NCI-H128 (cell line): ENCODE measurements at regions not wholly inside any gene's neighbourhood (a gene's known extent, or its start where the extent isn't known, plus 50 kb on each side); places are given as distances from the start of the nearest gene placed in this dataset.

Experiments used
- DNase-seq: peaks from one replicate; lab custom pipeline; 2025; ENCODE audit not compliant: unreplicated experiment; lab: John Stamatoyannopoulos, UW

DNA sequence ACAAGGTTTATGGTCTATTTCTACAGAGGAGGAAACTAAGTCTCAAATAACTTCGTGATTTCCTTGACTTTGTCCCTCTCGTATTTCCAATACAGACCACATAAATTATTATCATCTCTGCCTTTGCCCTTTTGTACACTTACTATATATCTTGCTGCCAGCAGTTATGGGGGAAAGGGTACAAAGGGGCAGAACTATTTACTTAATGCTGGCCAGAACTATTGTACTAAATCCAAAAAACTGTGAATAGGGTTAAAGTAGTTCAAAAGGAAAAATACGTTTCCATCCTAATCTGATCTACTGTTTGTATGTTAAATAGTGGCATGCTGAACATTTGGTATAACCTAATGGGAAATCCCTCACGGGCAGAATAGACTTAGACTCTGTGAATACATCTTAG lies 537.3 kb upstream of the SEMA6D start:
- DNase-seq: no peak

DNA sequence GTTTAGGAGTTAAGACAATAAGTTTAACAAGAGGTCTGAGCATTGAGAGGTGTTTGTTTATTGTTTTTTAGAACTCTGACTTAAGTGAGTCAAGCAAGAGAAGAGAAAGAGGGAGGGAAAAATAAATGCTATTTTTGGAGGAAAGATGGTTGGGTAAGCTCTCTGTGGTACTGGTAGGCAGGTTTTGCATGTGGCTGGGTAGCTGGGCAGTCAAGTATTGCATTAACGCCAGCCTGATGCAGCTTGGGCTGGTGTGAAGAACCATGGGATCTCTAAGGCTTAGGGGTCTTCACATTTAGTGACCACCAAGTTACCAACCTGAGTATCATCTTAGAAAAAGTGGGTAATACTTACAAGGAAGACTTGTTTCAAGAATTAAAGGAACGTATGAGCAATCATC lies 534.5 kb upstream of the SEMA6D start:
- DNase-seq: no peak

DNA sequence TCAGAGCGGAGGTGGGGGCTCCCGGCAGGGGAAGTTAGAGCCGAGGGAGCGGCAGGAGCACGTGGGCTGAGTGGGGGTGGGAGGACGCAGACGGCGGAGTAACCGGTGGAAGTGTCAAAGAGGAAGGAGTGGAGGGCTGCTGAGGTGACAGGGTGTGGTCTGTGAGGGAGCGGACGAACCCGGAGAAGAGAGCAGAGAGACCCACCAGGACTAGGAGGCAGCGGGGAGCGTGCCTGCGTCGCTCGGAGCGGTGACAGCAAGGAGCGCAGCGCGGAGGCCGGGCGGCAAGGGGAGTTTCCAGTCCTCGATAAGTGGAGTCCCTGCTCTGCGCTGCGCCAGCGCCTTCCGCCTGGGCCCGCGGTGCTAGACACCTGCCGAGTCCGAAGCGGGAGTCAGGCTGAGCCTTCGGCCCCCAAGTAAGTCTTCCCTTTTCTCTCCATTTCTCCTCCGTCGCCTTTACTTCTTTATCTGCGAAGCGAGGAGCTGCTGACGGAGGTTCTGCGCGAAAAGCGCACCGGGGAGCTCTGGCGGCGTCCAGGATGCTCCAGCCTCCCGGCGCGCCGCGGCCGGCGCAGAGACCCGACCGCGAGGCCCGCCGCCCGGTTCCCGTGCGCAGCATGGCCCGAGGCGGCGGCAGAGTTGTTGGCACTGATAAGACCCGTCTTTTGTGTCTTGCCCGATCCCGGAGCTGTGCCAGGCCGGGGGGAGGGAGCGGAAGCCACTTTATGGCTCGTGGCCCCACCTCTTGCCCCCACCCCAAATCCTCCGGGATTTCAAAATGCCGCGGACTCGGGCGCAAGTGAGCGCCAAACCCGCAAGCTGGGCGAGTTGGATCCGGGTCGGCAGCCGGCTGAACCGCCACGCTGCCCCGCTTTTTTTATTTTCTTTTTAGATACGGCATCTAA lies 533.0 kb upstream of the SEMA6D start:
- no peak for DNase-seq

DNA sequence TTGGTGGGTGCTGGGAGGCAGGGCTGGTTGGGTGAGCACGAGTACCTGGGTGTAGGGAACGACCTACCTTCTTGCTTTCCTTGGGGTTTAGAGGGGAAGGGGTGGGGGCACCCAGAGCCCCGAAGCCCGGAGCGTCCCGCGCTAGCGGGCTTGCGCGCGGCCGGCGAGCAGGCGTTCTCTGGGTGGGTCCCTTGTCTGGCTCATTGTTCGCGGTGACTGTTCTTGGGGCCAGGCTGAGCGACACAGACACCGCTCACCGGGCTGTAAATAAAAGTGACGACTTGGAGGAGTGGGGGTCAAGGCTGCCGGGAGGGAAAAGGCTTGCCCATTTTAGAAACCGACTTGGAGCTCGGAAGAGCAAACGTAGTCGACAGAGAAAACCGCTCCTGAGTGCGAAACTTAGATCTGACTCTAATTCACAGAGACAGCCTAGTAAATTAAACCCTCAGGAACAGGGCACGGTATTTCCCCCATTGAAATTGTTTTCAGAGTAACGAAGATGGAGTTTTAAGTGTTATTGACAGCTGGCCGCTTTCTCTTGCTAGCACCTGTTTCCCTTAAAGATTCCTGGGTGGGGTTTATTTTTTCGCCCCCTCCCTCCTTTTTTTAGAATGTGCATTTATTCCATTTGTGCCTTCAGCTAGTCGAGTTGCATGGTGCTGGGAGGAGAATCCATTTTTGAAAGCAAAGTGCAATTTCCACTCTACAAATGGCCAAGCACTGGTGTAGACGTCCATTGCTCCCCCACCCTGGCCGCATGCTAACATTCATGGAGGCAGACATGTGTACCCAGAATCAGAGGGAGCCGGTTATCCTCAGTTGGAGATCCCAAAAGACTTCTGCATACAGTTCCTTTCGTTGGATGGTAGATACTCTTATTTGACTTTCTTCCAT lies 532.1 kb upstream of the SEMA6D start:
- DNase-seq: no peak

DNA sequence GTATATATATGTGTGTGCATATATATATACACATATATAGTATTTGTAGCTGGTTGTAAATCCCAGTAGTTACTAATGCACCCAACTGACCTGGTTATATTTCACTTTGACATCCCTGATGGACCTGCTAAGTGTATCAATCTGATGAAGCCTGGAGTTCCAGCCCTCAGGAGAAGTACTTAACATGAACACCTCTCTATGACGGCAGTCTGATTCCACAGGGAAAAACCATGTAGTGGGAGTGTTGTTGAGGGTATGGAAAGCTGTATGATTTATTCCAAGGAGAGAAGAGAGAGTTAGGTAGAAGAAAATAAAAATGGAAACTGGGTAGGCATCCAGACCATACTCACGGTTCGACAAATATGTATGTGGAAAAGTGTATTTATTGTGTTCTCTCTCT lies 531.2 kb upstream of the SEMA6D start:
- DNase-seq: no peak

DNA sequence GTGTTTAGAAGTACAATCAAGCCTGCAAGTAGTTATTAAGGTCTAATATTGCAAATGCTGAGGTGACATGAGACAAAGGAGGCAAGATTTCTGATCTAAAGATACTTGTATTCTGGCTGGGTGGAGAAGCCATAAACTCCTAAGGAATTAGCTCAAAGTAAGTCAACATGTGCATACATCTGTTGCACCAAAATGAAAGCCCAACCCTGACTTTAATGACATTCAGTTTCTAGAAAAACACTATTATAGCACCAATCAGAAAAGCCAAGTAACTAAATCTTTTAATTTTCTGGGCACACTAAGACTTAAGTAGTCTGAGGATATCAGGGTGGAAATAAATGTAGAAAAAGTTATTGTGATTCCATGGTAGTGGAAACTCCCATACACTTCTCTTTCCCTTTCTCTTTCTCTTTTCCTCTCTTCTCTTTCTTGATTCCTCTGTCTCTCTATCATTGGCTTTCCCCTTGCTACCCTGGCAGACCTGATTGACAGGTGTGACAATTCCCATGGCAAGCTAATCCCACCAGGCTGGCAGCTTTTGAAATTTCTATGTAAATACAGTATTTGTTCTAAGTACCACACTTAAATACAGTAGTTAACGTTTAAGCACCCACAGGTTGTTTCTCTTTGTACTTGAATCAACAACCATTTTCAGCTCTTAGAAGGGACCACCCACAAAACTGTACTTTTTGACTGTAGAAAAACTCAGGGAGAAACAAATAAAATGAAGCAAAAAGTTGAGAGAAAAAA lies 528.4 kb upstream of the SEMA6D start:
- DNase-seq: no peak

DNA sequence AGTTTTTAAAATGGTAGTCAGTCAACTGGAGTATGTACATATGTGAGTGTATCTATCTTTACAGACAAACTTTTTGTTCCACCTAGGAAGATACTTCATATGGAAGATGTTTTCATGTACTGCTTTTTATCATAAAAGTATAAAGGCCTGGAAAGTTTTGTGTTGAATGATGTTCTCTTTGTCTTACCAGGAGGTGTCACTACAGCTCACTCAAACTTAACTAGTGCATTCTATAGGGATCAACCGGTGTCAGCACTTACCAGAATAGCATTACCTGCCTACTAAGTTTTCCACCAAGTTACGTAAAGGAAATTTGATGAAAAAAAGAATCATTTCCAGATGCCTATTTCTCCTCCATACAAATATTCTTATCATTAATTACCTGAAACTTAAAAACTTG lies 522.6 kb upstream of the SEMA6D start:
- no peak for DNase-seq

DNA sequence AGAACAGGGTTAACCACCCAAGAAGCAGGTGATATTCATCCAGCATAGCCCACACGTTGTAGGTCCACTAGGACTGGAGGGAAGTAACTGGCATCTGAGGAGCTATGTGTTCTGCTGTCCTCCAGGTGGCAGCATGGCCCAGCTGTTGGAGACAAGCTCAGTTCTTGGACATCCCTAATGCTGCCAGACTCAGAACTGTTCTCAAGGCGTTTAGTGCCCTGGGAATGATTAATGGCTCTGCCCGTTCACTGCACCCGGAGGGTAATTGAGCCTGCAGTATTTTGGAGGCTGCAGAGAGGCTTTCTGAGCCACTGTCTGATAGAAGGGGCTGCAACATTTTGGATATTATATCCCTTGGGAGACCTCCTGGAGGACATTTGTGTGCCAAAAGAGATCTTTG lies 521.3 kb upstream of the SEMA6D start:
- DNase-seq: peak; percentile 64

DNA sequence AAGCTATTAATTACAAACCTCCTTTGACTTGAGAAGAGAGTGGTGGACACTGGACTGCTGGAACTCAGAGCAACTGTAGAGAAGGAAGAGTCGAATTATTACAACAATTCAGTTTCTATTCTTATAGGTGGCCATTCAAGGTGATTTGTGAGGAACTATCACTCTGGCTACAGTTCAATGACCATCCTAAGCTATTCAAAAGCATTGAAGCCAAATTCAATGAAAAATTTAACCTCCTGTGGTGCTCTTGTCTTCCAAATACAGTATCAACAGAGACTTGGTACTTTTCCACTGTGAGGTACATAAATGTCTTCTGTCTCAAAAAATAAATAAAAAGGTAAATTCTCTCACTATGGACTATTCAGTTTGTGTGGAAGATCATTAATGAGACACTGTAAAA lies 513.3 kb upstream of the SEMA6D start:
- DNase-seq: no peak

DNA sequence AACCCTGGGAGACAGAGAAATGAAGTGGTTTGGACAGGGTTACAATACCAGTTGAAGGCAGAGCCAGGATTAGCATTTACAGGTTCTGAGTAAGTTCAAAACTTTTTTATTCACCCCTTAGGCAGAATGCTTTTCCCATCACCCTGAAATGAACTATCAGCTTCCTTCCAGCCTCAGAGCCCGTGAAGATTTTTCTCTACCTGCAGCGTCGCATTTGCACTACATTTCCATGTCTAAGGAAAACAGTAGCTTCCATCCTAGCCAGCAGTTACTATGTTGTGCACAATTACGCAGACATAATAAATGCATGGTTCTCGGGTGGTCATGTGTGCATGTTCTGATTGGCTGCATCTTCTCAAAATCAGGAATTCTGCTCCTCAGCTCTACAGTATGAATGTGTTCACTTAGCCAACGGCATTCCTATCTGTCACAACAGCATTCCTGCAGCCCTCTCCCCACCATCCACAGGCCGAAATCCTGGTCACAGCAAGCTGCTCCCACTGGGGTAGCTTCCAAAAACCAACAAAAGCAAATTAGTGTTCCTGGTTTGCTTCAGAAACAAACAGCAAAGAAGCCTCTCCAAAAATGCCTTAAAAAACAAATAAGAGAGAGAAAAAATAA lies 510.8 kb upstream of the SEMA6D start:
- no peak for DNase-seq

DNA sequence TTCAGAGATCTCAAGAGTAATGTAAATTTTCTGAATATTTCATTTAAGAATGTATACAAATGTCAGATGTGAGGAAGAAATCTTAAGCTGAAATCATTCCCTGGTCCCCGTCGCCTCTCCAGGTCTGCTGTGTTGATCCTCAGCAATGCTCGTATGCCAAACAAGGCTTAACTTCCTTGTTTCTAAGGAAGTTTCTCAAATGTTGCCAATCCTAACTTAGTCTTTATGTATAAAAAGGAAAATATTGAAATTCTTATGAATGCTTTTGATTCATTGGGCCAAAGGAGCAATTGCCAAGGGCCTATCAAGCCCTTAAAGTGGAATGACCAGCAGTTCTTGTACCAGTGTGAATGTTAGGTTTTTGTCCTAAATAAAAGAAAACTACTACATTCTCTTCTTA lies 507.7 kb upstream of the SEMA6D start:
- DNase-seq: no peak

DNA sequence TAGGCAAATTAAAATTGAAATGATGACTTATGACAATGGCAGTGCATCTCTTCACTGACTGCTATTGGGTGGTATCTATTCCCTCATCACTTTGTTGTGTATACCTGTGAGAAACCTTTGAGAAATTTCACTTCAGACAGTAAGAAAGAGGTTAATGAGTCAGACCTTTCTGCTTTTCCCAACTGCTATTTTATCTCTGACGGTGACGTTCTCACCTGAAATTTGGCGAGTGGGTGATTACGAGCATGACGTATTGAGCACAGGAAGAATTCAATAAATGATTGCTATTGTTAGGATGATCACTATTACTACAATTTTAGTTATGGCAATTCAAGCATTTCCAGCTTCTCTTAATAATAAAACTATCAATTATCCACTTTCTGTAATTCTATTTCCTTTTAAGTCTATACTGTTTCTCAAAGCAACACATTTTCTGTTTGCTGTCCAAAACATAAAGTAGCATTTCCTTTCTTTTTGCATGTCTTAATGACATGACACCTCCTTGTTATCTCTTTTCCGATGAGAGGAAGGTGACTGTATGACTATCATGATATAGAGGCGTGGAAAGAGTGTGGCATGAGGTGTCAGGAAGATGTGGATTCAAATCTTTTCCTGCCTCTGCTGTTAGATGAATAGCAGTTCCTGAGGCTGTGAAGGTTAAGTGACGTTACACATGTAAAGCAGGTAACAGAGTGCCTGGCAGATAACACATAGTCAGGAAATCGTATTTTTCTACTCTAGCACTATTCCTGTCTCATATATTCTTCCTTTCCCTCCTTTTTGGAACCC lies 504.9 kb upstream of the SEMA6D start:
- no peak for DNase-seq

DNA sequence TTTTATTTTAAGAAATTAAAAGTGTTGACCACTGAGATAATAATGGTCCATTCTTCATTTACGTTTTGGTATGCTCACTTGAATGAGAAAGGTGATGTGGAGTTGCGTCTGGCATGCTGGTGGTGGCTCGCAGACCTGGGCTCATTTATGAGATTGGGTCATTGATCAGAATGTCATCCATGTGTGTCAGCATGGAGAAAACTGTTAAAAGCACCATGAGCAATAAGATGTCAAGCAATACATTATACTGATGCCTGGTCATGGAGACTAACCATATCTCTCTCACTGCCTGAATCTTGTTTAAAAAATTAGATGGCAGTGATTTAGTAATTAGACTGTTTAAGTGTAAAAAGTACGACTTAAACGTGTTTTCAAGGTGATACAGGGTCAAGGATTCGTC lies 503.4 kb upstream of the SEMA6D start:
- no peak for DNase-seq

DNA sequence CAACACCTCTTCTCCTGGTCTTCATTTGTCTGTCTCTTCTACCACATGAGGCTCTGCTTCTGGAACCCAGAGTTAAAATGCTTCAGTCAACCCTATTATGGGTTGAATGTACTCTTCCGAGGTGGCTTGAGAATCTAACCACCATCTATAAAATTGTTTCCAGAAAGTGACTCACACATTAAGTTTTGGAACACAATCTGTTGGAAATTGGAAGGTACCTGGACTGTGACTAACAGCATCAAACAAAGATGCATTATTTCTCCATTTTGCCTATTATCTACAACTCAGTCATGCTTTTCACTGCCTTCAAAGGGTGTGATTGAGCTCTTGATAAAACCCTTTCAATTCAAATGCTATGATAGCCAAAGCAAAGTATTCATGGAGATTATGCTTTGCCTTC lies 499.0 kb upstream of the SEMA6D start:
- DNase-seq: no peak

DNA sequence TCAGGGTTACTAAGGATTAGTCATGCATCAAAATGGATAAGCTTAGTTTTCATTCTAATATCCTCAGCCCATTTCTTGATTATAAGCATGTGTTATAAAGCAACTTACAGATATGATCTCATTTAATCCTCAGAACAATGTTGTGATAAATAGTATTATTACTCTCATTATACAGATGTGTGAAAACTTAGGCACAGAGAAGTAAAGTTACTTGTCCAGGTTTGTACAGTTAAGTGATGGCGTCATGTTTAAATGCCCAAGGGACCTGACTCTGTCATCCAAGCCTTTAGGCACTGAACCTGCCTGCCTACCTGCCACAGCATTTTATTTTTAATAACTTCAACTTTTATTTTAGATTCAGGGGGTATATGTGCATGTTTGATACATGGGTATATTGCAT lies 472.9 kb upstream of the SEMA6D start:
- no peak for DNase-seq

DNA sequence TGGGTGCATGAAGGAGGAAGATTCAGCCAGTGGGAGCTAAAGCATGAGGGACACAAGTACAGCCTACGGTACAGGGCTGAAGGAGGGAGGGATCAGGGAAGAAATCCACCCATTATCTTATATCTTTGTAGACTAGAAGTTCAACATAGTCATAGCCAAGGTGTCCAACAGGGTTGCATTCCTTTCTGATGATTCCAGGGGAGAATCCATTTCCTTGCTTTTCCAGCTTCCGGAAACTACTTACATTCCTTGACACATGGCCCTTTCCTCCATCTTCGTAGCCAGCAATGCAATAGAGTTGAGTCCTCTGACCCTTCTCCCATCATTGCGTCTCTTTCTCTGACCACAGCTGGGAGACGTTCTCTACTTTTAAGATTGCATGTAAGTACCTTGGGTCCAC lies 471.0 kb upstream of the SEMA6D start:
- DNase-seq: no peak

DNA sequence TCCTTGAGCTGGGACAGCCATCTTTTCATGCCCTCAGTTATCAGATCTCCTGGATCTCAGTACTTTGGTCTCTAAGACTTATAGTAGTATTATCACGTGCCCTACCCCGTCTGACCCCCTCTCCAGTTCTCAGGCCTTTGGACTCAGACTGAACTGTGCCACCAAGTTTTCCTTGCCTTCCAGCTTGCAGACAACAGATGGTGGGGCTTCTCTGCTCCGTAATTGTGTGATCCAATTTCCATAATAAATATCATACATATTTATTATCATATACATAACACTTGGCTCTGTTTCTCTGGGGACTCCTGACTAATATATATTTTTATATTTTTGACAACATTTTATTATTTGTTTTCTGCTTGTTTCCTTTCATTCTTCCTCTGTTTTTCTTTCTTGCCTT lies 458.8 kb upstream of the SEMA6D start:
- DNase-seq: no peak

DNA sequence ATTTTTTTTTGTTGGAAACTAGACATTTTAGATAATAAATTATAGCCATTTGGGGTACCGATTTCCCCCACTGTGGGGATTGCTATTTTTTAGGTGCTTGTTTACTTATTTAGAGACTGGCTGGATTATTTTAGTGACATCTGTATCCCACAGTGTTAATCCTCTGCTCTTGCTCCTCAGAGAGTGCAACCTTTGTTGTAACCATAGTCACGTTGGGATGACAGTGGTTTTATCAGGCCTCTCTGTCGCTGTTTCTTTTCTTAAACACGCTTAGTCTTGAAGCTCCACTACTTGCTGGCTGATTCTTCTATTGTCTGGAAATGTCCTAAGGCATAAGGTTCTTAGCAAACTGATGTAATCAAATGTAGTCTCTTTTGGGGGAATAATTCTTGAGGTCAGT lies 451.6 kb upstream of the SEMA6D start:
- no peak for DNase-seq

DNA sequence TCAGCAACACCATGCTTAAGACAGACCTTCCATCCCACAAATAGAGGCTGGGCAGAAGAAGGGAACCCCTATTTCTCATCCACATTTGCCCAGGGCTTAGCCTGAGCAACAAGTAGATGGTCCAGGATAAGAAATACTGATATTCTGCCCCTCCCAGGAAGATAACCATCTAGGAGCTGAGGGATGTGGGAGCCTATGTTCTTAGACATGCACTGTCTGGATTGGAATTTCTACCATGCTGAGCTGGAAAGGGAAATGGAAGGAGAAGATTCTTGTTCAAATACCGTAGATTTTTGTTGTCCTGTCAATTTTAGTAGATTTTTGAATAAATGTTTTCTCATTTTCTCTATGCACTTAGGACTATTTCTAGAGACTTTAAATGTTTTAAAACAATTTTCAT lies 450.7 kb upstream of the SEMA6D start:
- no peak for DNase-seq

DNA sequence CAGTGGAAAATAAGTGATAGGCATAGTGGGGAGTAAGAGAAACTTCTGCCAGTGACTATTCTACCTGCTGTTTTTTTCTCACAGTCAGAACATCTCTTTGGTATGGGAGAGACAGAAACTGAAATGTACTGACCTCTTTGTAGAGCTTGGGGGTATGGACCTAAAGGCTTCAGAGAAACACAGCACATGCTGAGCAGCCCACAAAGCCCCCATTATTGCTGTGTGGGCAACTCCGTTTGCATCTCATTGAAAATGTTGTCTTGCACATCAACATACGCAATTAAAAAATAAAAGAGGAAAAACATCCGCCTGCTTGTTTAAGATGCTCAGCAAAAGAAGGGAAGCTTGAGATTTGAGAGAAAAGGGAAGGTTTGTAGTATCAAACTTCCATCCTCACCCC lies 443.4 kb upstream of the SEMA6D start:
- DNase-seq: no peak
